CD4-positive, alpha-beta T cell treated with Interferon alpha-2 for 1 hour (primary cell): ENCODE measurements at regions not wholly inside any gene's neighbourhood (a gene's known extent, or its start where the extent isn't known, plus 50 kb on each side); places are given as distances from the start of the nearest gene placed in this dataset.
"Not testable (repeated sequence)": the region's sequence is repeated elsewhere in the genome, so short reads cannot be mapped to it uniquely, and the experiment has no call there.

Experiments used
- DNase-seq, 2 donors: peaks; one replicate each; pipeline ENCODE4 v3.0.0-alpha.2; 2020 to 2022

DNA sequence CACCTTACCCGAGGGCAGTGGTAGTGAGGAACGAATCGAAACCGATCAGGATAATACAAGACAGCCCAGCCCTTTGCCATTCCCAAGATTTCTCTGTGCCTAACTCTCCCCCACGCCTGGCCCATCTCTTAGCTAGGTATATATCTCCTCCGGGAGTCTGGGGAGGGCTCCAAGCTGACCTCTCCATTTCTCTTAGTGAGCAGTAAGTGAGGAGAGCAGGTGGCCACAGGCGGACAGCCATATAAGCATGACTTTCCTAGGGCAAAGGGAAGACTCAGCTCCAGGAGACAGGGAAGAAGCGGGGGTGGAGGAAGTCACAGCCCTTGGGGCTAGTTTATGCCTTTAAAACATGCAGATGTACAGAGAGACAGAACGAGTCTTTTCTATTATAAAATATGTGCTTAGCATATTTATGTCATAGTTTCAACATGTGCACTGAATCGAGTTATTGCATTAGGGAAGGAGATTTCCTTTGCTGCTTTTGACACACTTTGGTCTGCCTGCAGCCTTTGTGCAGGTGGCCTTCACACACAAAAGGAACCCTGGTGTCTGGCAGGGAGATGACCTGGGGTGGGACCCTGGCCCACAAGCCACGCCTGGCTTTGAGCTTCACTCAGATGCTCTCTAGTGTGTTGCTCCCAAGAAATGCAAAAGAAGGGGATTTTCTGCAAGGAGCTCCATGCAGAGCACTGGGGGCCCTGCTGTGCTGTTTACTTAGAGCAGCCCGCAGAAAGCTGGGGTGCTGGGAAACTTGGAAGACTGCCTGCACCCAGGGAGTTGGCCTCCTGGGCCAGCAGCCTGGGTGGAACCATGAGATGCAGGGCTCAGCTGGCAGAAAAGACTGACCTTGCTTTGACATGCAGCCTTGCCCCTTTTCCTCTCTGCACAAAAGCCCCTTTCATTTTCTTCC, 613.3 kb downstream of the BCOR start:
- no peak for DNase-seq

DNA sequence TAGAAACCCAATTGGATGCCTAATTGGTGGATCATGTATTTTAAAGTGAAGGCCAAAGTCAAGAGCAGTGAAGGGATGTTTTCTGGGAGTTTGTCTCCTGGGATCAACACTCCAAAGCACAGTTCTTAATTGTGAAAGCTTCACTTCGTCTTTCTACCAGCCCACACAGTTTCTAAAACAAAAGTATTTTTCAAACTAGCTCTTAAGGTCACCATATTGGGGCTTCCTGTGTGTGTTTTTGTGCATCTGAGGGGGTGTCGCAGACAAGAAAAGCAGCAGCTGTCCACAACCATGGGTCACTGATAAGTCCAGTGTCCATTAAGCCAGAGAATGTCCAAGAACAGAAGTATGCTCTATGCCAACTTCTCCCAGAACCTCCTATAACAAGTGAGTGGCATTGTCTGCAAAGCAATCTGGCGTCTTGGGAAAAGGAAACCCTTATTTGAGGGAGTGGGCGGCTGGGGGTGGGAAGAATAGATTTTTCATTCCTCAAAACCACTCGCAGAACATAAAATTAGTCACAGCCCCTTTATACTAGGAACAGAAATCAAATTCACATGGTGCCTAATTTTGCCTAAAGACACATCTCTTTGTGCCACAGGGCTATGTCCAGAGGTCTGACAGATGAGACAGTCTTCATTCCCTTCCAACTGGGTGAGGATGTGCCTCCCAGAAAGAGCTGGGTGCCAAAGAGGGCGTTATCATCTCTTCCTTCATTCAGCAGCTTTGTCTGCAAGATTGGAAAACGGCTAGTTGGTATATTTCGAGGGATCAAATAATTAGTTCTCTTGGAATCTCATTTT, 610.4 kb downstream of the BCOR start:
- DNase-seq, result no peak

DNA sequence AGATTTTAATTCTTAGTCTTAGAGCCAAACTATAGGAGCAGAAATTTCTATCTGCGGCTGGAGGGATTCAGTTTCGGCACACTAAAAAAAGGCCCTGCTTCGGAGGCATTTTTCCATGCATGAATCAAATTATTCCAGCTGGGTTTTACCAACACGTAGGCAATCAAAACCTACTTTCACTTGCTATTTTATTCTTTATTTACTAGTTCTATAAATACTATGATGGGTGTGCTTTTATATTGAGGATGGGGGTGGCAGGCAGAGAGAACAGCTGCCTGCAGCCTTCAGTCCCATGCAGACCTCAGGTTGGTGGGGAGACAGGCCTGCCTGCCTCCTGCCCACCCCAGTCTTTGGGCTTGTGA, 609.8 kb downstream of the BCOR start:
- no peak for DNase-seq

DNA sequence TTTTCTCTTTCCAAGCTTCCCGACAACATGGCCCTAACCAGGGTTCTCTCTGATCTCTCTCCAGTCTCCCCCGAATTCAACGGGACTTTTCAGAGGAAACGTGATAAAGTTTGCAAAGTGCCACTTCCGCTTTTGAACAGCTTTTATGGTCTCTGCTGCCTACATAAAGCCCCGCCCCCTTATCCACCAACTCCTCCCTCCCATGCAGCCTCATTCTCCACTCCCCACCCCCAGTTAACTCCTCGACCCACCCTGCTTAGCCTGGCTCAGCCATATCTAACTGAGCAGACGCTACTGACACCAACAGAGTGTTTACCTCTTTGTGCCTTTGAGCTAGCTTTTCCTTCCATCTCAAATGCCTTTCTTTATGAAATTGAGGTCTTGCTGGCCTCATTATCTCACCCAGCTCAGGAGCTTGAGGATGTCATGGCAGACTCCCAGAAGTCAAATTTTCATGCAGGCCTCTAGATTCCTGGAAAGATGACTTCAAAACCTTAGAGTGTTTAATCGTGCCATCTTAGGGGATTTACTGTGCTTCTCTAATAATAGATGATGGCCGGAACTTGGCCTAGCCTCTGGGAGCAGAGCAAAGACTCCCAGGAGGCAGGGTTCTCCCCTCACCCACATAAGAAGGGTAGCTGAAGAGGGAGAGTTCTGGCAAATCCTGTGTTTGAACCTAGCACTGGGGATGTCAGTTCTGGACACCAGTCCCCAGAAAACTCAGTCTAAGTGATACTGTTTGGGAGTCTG, 606.0 kb downstream of the BCOR start:
- peak; percentile 66 to 68 for DNase-seq

DNA sequence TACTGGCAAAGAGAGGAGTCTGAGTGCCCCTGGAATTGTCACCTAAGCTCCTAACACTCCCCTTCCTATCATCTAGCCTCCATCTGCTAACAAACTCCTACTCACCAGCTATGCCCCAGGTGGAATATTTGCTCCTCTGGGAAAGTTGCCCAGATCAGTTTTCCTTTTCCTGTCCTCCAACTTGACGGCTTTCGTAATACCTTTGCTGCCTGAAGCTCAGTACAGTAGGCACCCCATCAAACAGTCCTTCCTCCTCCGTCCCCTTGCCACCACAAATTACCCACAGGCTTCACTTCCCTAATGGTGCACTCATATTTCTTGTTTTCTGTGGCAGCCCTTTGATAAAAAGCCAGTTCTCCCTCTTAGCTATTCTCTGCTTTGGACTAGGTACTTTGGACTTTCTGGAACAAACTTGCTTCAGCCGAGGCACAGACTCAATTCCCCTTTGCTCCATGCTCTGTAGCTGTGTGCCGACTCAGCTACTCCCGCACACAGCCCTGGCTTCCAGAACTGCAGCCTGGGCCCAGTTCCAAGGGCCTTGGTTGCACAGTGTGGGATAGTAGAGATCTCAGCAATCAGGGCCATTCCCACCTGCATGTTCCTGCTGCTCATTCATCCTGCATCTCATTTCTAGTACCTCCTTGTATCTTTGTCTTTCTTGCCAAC, 605.1 kb downstream of the BCOR start:
- DNase-seq, result no peak

DNA sequence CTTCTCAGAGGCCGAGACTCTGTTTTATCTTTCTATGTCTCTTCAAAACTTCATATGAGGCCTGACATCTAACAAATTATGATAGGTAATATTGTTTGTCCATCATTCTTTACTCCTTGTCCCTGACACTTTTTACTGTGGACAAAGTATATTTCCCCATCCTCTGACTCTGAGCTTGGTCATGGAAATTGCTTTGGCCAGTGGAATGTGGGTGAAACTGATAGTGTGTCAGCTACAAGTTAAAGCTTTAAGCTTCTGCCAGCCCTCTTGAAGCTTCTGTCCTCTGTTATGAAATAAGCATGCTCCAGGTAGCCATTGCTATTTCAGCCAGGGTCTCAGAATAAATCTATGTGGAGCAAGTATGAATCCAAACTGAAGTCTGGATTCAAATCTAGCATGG, 604.6 kb downstream of the BCOR start:
- no peak for DNase-seq

DNA sequence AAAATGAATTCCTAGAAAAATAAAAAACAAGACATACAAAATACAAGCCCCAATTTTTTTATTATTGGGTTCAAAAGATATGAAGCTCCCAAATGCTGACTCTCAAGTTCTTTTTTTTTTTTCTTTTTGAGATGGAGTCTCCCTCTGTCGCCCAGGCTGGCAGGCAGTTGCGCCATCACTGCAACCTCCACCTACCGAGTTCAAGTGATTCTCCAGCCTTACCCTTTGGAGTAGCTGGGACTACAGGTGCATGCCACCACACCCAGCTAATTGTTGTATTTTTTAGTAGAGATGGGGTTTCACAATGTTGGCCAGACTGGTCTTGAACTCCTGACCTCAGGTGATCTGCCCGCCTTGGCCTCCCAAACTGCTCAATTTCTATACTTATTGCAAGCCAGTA, 600.6 kb downstream of the BCOR start:
- DNase-seq, result not testable (repeated sequence)

DNA sequence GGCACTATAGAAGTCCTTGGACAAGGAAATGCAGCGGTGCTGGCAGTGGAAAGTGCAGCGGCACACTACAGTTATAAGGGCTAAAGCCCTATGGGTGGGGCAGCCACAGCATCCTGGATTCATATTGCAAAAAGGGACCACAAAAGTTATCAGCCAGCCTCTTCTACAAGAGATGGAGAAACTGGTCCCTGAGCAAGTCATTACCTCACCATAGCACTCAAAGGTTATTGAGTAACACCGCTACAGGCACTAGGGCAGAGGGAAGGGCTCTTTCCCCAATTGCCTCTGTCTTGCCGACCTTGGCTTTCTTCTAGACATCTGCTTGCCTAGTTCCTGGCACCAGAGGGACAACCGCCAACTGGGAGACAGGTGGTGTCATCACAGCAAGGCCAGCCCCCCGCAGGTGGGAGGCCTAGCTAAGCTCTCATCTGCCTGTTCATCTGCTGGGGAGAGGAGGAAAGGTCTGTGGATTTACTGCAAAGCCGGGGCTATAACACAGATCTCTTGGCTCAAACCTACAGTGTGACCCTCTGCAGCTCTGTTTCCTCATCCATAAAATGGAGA, 600.0 kb downstream of the BCOR start:
- DNase-seq, result no peak

DNA sequence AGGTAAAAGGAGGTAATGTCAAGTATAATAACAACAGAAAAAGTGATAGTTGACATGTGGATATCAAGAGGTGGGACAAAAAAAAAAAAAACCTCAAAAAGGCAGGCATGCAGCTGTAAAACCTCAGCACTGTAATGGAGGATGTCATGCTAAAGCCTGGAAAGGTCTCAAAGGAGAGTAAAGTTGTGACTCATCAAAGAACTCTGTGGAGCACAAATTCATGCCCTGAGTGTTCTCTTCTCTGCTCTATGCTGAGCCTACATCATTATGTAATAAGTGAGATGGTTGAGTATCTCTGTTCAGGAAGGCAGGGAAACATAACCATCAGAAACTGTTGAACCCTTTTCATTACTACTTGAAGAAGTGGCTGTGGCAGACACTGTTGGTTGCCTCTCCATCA, 597.8 kb downstream of the BCOR start:
- no peak for DNase-seq

DNA sequence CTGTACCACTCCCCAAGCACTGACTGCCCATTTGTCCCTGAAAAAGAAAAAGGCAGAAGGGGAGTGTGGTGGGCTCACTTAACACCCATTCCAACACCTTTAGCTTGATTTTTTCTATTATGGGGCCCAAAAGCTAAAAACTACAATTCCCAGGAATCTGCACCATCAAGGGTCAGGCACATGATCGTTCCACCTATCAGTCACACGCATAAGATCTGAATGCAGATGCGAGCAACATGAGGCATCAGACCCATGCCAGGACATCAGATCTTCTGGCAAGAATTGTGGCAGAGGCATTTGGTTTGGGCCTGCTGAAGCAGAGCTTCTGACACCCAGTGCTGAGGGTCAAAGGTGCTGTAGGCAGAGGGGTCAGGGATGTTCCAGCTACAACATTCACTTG, 595.9 kb downstream of the BCOR start:
- DNase-seq, result no peak

DNA sequence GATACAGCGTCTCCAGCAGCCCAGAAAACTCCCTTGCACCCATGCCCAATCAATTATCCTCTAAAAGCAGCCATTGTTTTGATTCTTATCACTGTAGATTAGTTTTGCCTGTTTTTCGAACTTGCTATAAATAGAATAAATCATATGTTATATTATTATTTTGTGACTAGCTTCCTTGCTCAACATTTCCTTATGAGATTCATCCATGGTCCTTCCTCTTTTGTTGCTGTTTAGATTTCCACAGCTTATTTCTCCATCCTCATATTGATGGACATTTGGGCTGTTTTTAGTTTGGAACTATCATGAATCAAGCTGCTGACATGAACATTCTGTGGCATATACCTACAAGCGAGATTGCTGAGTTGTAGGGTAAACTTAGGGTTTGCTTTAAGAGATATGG, 595.3 kb downstream of the BCOR start:
- DNase-seq, result no peak

DNA sequence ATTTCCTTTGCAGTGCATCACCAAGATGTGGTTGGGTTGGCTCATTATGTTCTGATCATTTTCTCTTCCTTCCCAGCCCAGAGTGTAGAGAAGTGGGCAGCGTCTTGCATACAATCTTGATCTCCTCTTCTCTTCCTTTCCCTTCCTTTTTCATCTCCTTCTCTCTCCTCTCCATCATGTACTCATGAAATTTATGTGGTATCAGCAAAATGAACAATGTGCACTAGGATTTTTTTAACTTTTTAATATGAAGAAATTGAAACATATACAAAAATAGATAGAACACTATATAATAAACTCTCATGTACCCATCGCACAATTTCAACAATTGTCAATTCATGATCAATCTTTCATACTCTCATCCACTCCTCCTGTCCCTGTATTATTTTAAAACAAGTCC, 593.5 kb downstream of the BCOR start:
- no peak for DNase-seq

DNA sequence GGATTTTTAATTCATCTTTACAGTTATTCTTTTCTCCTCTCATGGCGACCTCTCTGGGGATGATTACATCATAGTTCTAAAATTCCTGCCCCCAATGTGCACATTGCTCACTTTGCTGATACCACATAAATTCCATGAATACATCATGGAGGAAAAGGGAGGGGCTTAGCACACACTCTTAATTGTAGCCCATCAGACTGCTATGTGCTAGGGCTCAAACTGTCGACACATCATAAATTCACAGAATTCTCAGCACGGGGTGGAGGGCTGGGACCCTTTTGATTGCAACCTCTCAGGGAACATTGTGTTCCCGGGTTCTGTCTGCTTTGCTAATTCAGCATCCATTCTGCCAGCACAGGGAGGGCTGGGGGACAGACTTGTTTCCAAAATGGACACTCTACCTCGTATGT, 592.9 kb downstream of the BCOR start:
- no peak for DNase-seq

DNA sequence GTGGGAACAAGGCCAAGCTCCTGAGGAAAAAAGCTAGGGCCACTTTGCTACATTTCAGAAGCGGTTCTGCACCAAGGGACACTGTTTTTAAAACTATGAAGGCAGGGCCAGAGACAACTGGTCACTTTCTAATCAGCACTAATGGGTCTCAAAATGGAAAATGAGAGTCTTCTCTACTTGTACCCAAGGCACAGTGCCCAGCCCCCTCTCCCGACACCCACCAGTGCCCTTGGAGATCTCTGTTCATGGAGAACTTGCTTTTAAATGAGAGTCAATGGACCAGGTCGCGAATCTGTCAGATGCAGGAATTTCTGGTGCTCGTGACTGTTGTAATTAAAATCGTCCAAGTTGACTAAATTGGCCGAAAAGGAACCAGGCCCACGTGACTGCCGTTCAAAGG, 591.6 kb downstream of the BCOR start:
- DNase-seq, result no peak

DNA sequence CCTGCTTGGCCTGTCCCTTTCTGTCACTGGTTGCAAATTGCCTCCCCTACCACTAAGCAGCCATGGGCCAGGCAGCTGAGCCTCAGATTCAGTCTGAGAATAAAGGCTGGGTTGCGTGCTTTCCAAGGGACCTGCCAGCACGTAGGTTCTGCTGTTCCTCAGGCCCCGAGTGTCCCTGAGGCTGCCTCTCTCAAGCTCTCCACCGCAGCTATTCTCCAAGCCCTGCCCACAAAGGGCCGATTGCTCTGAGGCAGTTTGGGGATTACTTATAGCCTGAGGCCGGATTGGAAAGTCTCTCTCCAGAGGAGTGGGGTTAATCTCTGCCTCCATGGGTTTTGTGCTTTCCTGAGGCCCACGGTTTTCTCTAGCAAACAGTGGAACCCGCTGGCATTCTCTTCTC, 590.7 kb downstream of the BCOR start:
- DNase-seq, result no peak

DNA sequence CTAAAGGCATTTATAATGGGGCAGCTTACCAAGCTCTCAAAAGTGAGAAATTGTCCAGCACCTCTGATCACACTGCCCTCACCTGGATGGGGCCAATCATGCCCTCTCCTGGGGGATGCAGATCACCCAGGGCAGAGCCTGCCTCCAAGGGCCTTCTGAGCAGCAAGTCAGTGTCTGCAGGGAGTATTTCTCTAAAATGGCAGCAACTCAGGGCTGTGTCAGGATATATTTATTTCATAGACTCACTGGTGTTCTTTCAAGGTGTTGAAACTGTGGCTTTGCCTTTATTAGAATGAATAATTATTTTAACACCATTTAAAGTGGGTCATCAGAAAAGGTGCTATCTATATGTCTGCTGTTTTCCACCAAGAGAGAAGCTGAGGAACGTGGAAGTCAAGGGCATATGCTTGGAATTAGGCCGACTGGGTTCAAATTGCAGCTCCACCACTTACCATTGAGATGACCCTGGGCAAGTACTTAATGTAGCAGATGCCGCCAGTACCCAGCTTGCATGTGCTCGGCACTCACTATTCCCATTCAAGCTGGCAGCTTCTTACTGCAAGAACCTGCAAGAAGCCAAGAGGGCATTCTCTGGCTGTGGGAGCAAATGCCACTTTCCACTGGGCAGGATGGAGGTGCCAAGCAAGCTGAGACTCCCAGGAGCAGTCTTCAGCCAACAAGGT, 590.0 kb downstream of the BCOR start:
- no peak for DNase-seq

DNA sequence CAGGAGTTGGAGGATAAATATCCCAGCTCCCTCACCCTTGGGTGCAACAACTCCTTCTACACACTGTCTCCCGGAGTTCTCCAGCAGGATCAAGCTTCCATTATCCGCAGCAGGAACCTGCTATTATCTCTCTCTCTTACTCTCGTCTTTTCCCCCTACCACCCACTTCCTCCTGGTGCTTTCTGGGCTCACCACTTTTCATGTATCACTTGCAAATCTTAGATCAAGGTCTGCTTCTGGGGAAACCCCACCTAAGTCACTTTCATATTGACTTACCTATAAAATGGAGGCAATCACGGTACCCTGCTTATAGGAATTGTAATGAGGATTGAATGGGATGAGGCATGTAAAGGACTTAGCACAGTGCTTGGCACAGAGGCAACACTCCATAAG, 589.5 kb downstream of the BCOR start:
- DNase-seq, result peak in 1 of 2 donors; percentile 23

DNA sequence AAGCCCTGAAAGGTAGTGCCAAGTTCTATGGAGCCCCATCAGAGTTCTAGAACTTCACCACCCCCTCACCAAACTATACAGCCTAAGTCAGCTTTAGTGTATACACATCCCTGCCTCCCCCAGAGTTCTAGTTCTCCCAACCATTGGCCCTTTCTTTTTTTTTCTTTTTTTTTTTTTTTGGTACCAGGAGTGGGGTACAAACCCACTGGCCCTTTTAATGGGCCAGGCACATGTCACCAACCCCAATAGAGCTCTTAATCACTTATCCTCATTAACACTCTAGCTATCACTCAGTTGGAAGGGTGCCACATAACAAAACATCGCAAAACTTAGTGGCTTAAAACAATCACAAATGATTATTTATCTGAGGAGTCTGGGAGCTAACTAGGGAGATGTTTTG, 588.6 kb downstream of the BCOR start:
- DNase-seq, result no peak

DNA sequence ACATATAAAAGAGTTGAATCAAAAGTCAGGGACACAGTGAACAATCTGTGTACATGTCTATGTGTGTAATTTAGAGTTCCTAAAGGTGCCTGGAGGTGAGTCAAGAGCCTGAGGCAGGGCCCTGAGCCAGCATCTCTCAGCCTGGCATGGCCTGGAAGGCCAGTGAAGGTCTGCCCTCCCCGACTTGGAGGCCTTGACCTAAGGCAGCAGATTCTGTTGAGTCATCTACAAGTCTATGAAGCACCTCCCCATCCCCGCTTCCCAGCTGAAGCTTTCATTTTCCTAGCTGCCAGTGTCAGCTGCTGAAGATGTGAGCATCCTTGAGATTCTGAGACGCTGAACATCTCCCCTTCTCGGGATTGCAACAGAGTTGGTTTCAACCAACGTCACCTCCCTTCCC, 583.9 kb downstream of the BCOR start:
- DNase-seq, result no peak

DNA sequence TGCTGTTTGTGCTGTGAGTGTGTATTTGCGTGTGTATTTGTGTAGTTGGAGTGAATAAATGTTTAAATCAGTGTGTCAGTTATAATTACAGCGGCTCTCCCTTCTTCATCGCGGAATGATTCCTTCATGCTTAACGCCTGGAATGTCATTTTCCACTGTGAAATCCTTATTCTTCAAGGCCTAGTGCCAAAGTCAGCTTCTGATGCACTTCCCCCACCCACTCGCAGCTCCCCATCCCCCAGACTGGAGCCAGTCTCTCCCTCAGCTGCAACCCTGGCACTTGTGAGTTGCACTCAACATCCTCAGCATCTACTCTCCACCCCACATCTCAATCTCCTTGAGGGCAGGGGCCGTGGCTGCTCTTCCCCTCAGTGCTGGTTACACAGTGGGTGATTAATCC, 583.0 kb downstream of the BCOR start:
- no peak for DNase-seq

DNA sequence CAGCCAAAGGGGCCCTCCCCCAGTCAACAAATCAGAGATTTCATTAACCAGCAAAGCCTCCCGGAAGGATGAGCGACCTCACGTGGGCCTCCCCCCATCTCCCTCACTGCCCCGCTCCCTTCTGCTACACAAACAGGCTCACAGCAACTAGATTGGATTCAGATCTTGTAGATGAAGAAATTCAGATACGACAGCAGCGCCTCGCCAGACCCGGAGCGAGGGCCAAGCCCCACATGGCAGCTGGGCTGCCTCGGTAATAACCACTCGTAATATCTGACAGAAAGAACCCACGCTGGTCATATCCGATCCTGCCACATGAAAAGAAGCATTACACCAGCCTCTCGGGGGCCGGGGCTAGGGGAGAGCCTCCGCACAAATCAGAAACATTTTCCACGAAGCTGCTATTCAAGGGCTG, 581.3 kb downstream of the BCOR start:
- no peak for DNase-seq

DNA sequence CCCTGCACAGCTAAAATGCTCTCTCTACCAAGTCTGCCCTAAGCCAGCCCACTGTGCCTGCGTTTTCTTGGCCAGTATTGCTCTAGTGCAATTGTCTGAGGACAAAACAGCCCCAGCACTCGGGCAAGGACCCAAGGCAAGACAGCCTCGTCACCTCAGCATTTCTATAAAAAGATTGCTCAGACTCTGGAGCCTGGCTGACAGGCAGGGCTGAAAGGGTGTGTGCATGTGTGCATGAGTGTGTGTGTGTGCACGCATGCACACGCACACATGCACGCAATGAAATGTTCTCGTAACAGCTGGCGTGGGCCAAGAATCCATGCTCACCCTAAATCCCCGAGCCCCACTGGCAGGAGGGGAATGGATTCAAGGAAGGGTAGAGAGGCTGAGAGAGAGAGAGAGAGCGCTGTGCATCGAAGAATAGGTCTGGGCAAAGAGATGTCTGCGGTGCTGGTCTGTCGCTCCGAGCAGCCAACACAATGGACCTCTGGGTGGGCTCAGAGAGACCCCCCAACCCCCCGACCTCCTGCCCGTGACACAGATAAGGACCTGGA, 579.2 kb downstream of the BCOR start:
- no peak for DNase-seq
